Erythroblast (primary cell): ENCODE measurements at regions not wholly inside any gene's neighbourhood (a gene's known extent, or its start where the extent isn't known, plus 50 kb on each side); places are given as distances from the start of the nearest gene placed in this dataset.

Source experiments
- GATA1 ChIP-seq: IDR thresholded peaks from 2 replicates; pipeline ENCODE4 v1.6.1; 2011; ENCODE audit warnings: low read depth, mild to moderate bottlenecking, control low read depth, low read length, moderate library complexity
- POLR2A ChIP-seq: IDR thresholded peaks from 2 replicates; pipeline ENCODE4 v1.6.1; 2011; ENCODE audit warnings: mild to moderate bottlenecking, low read length

- no peak for TF ChIP-seq POLR2A
- no peak for TF ChIP-seq GATA1
Measured at GRCh38 chr6:142700032-142700431, 244.9 kb downstream of the HIVEP2 start.
